ENCODE measurements at regions not wholly inside any gene's neighbourhood (a gene's known extent, or its start where the extent isn't known, plus 50 kb on each side); places are given as distances from the start of the nearest gene placed in this dataset.

GRCh38 chr3:102193255-102193654 is 241.6 kb upstream of the ZPLD1 start:
- no peak overlapping the region for H2AFZ ChIP-seq (ENCODE audit: low read depth, low read length)
- H3K27ac ChIP-seq (ENCODE audit: low read length): no peak overlapping the region
- H3K4me3 ChIP-seq (ENCODE audit: low read length): no peak overlapping the region
- no peaks in the 10 kb centered on the region for H3K9me3 ChIP-seq (ENCODE audit: insufficient read depth, low read length)
- TF ChIP-seq CTCF (IDR thresholded peaks at IDR 0.05; ENCODE audit: low read depth, low read length): no peak
- no peak for TF ChIP-seq EZH2phosphoT487 (IDR thresholded peaks at IDR 0.05; ENCODE audit: low read depth)
- H3K27me3 ChIP-seq (ENCODE audit: low read depth, low read length): no peaks in the 10 kb centered on the region
- peak overlapping the region; percentile 31 for H3K4me2 ChIP-seq (ENCODE audit: low read length)
- H3K79me2 ChIP-seq (ENCODE audit: low read length): no peaks in the 10 kb centered on the region
- no peaks in the 10 kb centered on the region for H4K20me1 ChIP-seq (ENCODE audit: insufficient read depth, low read length)
- H3K9ac ChIP-seq (ENCODE audit: low read length): no peak overlapping the region
- H3K4me1 ChIP-seq (ENCODE audit: low read length): peaks cover 32% of the 10 kb centered on the region
- no peaks in the 10 kb centered on the region for H3K36me3 ChIP-seq (replicated peaks; ENCODE audit: low read depth, low read length)

DNA sequence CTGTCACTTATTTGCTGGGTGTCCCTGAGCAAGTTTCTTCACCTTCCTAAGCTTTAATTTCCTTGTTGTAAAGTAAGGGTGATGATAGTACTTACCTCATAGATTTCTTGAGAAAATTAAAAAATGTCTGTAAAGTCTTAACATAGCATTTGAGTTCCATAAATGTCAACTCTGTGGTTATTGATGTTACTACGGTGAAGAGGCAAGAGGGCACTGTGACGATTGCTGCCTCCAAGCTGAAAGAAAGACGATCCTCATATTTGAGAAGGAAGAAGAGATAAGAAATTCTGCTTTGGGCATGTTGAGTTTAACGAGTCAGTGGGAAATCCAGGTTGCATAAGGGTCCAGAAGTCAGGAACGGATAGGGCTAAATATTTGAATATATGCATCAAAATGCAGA is 240.8 kb upstream of the ZPLD1 start:
- H2AFZ ChIP-seq (ENCODE audit: low read depth, low read length): no peak overlapping the region
- H3K36me3 ChIP-seq (replicated peaks; ENCODE audit: low read depth, low read length): no peaks in the 10 kb centered on the region
- no peaks in the 10 kb centered on the region for H3K79me2 ChIP-seq (ENCODE audit: low read length)
- H4K20me1 ChIP-seq (ENCODE audit: insufficient read depth, low read length): no peaks in the 10 kb centered on the region
- no peaks in the 10 kb centered on the region for H3K9me3 ChIP-seq (ENCODE audit: insufficient read depth, low read length)
- H3K9ac ChIP-seq (ENCODE audit: low read length): no peak overlapping the region
- H3K4me2 ChIP-seq (ENCODE audit: low read length): no peak overlapping the region
- no peak overlapping the region for H3K4me3 ChIP-seq (ENCODE audit: low read length)
- H3K4me1 ChIP-seq (ENCODE audit: low read length): peaks cover 28% of the 10 kb centered on the region
- TF ChIP-seq EZH2phosphoT487 (IDR thresholded peaks at IDR 0.05; ENCODE audit: low read depth): no peak
- TF ChIP-seq CTCF (IDR thresholded peaks at IDR 0.05; ENCODE audit: low read depth, low read length): no peak
- H3K27me3 ChIP-seq (ENCODE audit: low read depth, low read length): no peaks in the 10 kb centered on the region
- H3K27ac ChIP-seq (ENCODE audit: low read length): no peak overlapping the region

- no peak overlapping the region for H3K4me2 ChIP-seq (ENCODE audit: low read length)
- H4K20me1 ChIP-seq (ENCODE audit: insufficient read depth, low read length): no peaks in the 10 kb centered on the region
- H3K9me3 ChIP-seq (ENCODE audit: insufficient read depth, low read length): no peaks in the 10 kb centered on the region
- H3K27me3 ChIP-seq (ENCODE audit: low read depth, low read length): no peaks in the 10 kb centered on the region
- H3K79me2 ChIP-seq (ENCODE audit: low read length): no peaks in the 10 kb centered on the region
- no peaks in the 10 kb centered on the region for H3K36me3 ChIP-seq (replicated peaks; ENCODE audit: low read depth, low read length)
- H3K9ac ChIP-seq (ENCODE audit: low read length): no peak overlapping the region
- no peak overlapping the region for H2AFZ ChIP-seq (ENCODE audit: low read depth, low read length)
- TF ChIP-seq EZH2phosphoT487 (IDR thresholded peaks at IDR 0.05; ENCODE audit: low read depth): no peak
- TF ChIP-seq CTCF (IDR thresholded peaks at IDR 0.05; ENCODE audit: low read depth, low read length): no peak
- H3K27ac ChIP-seq (ENCODE audit: low read length): no peak overlapping the region
- no peak overlapping the region for H3K4me3 ChIP-seq (ENCODE audit: low read length)
- H3K4me1 ChIP-seq (ENCODE audit: low read length): peaks cover 28% of the 10 kb centered on the region
These were observed 240.1 kb upstream of the ZPLD1 start for GRCh38 chr3:102194760-102195159.

GRCh38 chr3:102195198-102195948 is 239.4 kb upstream of the ZPLD1 start:
- Histone ChIP-seq H3K4me3 (ENCODE audit: low read length) (no peak overlapping the region), H3K4me2 (ENCODE audit: low read length) (no peak overlapping the region), H3K79me2 (ENCODE audit: low read length) (no peaks in the 10 kb centered on the region), H3K36me3 (replicated peaks; ENCODE audit: low read depth, low read length) (no peaks in the 10 kb centered on the region), H3K27me3 (ENCODE audit: low read depth, low read length) (no peaks in the 10 kb centered on the region), H3K9me3 (ENCODE audit: insufficient read depth, low read length) (no peaks in the 10 kb centered on the region), H3K4me1 (ENCODE audit: low read length) (peaks cover 28% of the 10 kb centered on the region), H3K9ac (ENCODE audit: low read length) (no peak overlapping the region), H3K27ac (ENCODE audit: low read length) (no peak overlapping the region), H4K20me1 (ENCODE audit: insufficient read depth, low read length) (no peaks in the 10 kb centered on the region), H2AFZ (ENCODE audit: low read depth, low read length) (no peak overlapping the region)
- TF ChIP-seq EZH2phosphoT487 (IDR thresholded peaks at IDR 0.05; ENCODE audit: low read depth): no peak
- TF ChIP-seq CTCF (IDR thresholded peaks at IDR 0.05; ENCODE audit: low read depth, low read length): no peak
